ENCODE measurements at regions not wholly inside any gene's neighbourhood (a gene's known extent, or its start where the extent isn't known, plus 50 kb on each side); places are given as distances from the start of the nearest gene placed in this dataset.
"Not testable (repeated sequence)": the region's sequence is repeated elsewhere in the genome, so short reads cannot be mapped to it uniquely, and the experiment has no call there.

DNA sequence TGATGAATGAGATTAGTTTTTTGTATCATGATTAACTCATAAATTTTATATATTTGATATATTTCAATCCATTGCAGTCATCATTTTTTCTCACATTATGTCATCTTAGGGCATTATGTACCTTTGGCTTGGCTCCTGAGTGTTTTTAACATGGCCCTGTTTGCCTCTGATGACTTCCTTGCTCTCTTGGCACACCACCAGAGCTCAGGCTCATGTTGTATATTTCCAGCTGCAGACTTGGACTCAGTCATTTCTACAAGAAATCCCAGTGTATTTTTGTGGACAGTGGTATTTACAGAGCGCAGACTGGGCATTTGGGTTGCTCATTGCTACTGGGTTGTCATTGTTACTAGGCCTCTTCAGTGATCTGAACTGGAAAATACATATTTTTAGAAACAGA is 188.5 kb downstream of the ADRA2A start:
- no peak for DNase-seq (ENCODE audit: low read depth)

- DNase-seq (ENCODE audit: low read depth): no peak
Measured at GRCh38 chr10:111266165-111266564, 189.3 kb downstream of the ADRA2A start.

- DNase-seq (ENCODE audit: low read depth): no peak
Measured at GRCh38 chr10:111267673-111268072, 190.8 kb downstream of the ADRA2A start.

DNA sequence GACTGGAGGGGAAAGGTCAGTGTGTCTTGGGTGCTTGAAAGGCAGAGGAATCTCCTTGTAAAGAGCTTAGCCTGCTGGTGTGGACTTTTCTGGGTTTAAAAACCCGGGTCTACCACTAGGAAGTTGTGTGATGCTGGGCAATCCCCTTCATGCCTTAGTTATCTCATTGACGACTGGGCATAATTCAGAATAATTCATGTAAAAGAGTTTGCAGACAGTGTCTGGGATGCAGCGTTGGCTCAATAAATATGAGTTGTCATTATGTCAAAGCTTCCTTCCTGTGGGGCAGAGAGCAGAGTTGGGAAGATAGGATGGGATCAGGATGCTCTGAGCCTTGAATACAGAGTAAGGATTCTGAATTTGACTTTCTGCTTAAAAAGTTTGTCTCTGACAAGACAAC is 196.4 kb downstream of the ADRA2A start:
- DNase-seq (ENCODE audit: low read depth): no peak

DNA sequence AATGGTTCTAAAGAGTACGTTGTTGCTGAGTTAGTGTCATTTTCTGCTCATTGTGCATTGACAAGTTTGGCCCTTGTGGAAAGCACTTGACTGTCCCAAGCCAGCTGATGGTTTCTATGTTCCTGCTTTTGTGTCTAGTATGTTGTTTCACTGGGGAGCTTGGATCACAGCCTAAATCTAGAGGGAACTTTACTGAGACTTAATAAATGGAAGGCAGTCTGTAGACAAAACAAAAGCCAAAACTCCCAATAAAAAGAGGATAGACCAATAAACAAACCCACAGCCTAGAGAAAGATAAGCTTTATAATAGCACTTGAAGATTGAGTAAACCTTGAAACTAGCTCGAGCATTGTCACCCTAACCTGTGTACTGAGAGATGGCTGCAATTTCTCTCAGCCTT is 196.8 kb downstream of the ADRA2A start:
- no peak for DNase-seq (ENCODE audit: low read depth)

- no peak for DNase-seq (ENCODE audit: low read depth)
Measured at GRCh38 chr10:111275091-111275490, 198.3 kb downstream of the ADRA2A start.

GRCh38 chr10:111277661-111278060 is 200.8 kb downstream of the ADRA2A start:
- no peak for DNase-seq (ENCODE audit: low read depth)

DNA sequence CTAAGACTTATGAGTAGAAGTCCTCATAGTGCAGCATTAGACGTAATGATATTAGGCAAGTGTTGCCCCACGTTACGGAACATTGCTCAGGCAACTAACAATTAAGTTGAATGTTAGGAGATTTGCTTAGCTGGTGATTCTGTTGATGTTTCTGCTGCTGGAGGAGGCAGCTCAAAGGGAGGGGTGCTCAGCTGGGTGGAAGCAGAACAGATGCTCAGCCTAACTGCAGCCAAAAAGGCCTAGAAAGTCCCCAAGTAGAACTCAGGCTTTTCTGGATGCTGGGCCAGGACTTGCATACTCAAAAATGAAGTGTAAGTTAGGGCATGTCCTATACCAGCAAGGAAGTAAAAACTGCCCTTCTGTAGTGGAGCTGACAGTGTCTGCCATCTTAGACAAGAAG is 201.4 kb downstream of the ADRA2A start:
- DNase-seq (ENCODE audit: low read depth): no peak

DNA sequence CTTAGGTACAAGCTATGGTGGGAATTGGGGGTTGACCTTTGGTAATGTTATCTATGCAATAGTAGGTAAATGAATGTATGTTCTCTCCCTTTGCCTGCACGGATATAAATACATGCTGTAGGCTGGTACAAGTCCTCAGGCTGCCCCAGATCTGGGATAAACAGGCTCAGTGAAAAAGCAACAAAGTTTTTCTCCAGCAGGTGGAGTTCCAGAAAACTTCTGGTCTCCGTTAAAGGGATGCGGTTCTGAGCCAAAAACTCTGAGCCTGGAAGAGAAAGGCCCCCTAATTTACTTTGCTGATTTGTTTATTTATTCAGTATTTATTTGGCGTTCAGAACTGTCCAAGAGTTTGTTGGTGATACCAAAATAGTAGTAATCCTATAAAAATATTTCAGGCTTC is 204.7 kb downstream of the ADRA2A start:
- DNase-seq (ENCODE audit: low read depth): no peak

DNA sequence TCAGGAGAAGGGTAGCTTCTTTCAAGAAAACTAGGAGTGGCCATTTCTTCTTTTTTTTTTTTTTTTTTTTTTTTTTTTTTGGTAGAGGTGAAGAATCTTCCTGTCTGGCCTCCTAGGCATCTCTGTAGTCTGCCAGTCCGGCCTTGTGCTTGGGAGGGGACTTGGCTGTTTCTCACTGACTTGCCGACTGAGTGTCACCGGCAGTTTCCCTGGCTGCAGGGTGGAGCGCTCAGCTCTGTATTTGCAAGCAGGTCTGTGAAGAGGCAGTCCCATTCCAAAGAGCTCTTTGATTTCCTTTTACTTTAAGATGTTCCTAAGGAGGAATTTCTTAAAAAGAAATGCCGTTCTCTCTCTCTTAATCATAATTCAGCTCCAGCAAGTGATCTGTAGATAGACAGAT is 212.6 kb downstream of the ADRA2A start:
- DNase-seq (ENCODE audit: low read depth): no peak

DNA sequence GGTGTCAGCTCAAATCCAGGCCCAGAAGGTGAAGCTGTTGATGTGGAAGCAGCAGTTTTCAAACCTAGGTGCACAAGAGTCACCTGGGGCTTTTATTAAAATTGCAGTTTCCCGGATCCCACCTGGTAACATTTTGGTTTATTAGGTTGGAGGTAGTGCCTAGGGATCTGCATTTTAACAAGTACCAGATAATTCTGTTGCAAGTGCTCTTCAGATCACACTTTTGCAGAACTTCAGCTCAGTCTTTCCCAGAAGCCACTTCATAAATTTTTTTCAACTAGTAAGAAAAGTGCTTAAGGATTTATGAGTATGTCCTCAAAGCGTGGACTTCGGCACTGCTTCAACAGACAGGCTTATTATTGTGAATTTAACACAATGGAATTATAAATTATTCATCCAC is 213.8 kb downstream of the ADRA2A start:
- DNase-seq (ENCODE audit: low read depth): no peak

DNA sequence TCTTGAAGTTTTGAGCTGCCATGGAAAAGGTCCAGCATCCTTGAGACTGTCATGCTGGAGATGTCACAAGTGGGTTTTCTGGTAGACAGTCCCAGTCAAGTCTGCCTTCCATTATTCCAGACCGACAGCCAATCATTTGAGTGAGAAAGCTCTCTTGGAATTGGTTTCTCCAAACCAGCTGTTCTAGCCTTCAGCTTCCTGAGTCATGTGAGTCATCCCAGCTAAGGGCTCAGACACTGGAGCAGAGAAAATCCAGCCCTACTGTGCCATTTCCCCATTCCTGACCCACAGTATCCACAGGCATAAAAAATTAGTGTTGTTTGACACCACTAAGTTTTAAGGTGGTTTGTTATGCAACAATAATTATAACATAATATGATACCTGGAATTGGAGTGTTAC is 219.0 kb downstream of the ADRA2A start:
- peak; percentile 25 for DNase-seq (ENCODE audit: low read depth)

DNA sequence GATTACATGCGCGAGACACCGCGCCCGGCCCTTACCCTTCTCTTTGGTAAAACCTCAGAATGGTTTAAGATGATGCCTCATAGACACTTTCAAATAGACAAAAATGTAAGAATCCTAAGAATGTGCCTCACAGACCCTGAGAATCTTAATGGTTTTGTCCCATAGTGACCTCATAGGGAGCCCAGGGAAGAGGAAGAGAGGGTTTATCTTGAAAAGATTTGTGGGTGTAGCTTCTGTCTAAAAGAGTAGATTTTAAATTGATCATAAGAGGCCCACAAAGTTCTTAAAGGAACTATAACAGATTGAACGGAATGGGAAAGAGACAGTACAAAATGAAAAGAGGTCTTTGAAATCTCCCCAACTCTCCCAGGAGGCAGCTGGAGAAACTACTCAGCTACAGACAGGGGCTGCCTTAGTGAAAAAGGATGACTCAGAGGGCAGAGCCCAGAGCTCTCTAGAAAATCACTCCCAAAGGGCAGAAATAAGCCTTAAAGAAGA is 220.6 kb downstream of the ADRA2A start:
- DNase-seq (ENCODE audit: low read depth): peak; percentile 66

DNA sequence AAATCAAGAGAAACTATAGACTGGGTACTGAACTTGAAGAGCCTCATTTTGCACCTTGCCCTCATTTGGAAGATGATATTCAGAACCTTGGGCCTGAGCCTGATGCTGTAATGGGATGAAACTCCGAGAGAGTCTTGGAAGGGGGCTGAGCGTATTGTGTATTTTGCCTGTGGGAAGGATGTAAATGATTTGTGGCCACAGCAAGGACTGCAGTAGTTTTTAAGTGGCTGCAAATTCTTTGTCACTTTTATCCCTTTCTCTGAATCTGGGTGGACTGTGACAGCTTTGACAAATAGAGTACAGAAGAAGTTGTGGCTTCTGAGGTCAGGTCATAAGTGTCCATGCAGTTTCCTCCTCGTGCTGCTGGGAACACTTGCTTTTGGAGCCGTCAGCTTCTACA is 221.2 kb downstream of the ADRA2A start:
- peak; percentile 22 for DNase-seq (ENCODE audit: low read depth)

DNA sequence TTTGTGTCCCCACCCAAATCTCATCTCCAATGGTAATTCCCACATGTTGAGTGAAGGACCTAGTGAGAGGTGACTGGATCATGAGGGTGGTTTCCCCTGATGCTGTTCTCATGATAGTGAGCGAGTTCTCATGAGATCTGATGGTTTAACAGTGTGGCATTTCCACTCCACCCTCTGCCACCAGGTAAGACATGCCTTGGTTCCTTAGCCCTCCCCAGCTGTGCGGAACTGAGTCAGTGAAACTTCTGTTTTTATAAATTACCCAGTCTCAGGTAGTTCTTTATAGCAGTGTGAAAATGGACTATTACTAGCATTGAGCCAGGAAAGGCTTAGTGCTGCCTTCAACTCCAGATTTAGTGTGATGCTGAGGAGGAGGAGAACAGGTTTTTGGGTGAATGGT is 222.2 kb downstream of the ADRA2A start:
- DNase-seq (ENCODE audit: low read depth): no peak

GRCh38 chr10:111303887-111304286 is 227.1 kb downstream of the ADRA2A start:
- DNase-seq (ENCODE audit: low read depth): peak; percentile 6

DNA sequence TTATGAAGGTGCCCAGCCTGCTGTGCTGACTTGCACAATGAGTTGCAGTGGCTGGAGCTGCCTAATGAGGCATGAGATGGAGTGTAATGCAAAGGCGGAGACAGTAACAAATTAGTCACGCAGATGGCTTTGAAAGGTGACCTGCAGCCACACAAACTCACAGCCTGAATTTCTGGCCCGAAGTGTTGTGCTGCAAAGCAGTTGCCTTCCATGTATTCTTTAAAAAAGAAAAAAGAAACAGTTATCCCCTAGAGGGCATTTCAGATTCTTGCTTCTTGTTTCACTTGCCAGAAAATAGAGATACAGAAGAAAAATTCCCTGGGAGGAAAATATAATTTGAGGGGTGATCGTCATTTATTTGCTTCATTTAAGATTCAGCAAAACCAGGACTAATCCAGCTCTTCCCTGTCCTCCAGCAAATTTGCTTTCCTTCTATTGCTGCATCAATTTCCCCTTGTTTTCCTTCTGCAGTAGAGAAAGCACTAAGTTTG is 239.9 kb downstream of the ADRA2A start:
- peak; percentile 5 for DNase-seq (ENCODE audit: low read depth)

DNA sequence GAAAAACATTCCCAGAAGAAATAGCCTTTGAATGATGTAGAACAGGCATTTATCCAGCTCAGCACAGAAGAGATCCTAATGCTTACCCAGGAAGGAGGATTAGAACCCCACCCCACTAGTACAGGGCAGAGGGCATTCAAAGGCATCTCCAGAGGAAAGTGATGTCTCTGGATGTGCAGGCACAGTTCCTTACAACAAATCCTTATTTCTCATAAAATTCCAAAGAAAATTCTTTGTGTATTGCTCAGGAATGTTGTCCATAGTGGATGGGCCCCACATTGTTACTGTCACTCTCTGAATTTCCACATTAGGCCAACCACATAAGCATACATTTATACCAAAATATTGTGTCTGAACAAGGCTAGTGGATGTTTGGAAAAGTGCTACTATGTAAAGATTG is 243.0 kb downstream of the ADRA2A start:
- no peak for DNase-seq (ENCODE audit: low read depth)

GRCh38 chr10:111323389-111323966 is 246.6 kb downstream of the ADRA2A start:
- peak; percentile 1 for DNase-seq (ENCODE audit: low read depth)

DNA sequence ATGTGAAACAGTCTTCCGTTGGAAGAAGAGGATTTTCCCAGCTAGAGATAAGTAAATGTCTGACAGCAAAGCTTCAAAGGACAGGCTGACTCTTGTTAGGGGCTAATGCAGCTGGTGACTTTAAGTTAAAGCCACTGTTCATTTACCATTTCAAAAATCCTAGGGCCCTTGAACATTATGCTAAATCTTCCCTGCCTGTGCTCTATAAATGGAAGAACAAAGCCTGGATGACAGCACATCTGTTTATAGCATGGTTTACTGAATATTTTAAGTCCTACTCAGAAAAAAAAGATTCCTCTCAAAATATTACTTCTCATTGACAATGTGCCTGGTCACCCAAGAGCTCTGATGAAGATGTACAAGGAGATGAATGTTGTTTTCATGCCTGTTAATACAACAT is 255.3 kb downstream of the ADRA2A start:
- not testable (repeated sequence) for DNase-seq (ENCODE audit: low read depth)

DNA sequence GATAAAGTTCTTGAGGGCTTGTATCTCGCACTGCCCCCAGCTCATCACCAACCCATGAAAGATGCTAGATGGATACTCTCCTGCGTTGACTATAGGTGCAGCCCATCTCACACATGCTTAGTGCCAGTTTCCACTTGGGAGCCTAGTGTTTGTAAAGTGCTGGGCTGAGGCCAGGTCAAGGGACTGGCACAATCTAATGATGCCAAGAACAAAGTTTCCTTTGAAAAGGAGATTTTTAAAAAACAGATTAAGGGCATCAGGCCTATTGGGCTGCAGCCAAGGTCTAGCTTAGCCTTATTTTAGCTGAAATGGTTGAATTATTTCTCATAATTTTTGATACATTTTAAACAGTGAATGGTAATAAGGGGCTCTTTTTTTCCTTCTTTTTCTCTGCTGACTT is 259.0 kb downstream of the ADRA2A start:
- DNase-seq (ENCODE audit: low read depth): no peak

GRCh38 chr10:111338035-111338434 is 261.2 kb downstream of the ADRA2A start:
- no peak for DNase-seq (ENCODE audit: low read depth)

GRCh38 chr10:111338805-111339204 is 262.0 kb downstream of the ADRA2A start:
- no peak for DNase-seq (ENCODE audit: low read depth)

GRCh38 chr10:111344804-111345203 is 268.0 kb downstream of the ADRA2A start:
- DNase-seq (ENCODE audit: low read depth): no peak

All from RPMI7951 (cell line).